ENCODE measurements at regions not wholly inside any gene's neighbourhood (a gene's known extent, or its start where the extent isn't known, plus 50 kb on each side); places are given as distances from the start of the nearest gene placed in this dataset.

GRCh38 chr2:146173934-146174333 is 1654.0 kb upstream of the ZEB2 start:
- no peak for DNase-seq

GRCh38 chr2:146161256-146161882 is 1641.5 kb upstream of the ZEB2 start:
- no peak for DNase-seq

- DNase-seq: no peak
Measured at GRCh38 chr2:146158072-146158674, 1638.3 kb upstream of the ZEB2 start.

- DNase-seq: no peak
Measured at GRCh38 chr2:146147448-146148012, 1627.6 kb upstream of the ZEB2 start.

GRCh38 chr2:146143971-146144370 is 1624.1 kb upstream of the ZEB2 start:
- no peak for DNase-seq

- DNase-seq: no peak
Measured at GRCh38 chr2:146138820-146139219, 1618.9 kb upstream of the ZEB2 start.

GRCh38 chr2:146135245-146135644 is 1615.3 kb upstream of the ZEB2 start:
- no peak for DNase-seq

GRCh38 chr2:146131785-146132184 is 1611.9 kb upstream of the ZEB2 start:
- DNase-seq: no peak

GRCh38 chr2:146131048-146131447 is 1611.1 kb upstream of the ZEB2 start:
- DNase-seq: no peak

- DNase-seq: no peak
Measured at GRCh38 chr2:146130290-146130689, 1610.4 kb upstream of the ZEB2 start.

- no peak for DNase-seq
Measured at GRCh38 chr2:146129231-146129630, 1609.3 kb upstream of the ZEB2 start.

GRCh38 chr2:146128216-146128615 is 1608.3 kb upstream of the ZEB2 start:
- no peak for DNase-seq

GRCh38 chr2:146125551-146125950 is 1605.6 kb upstream of the ZEB2 start:
- DNase-seq: no peak

- DNase-seq: no peak
Measured at GRCh38 chr2:146124741-146125140, 1604.8 kb upstream of the ZEB2 start.

GRCh38 chr2:146123714-146124113 is 1603.8 kb upstream of the ZEB2 start:
- no peak for DNase-seq

- DNase-seq: no peak
Measured at GRCh38 chr2:146123256-146123655, 1603.3 kb upstream of the ZEB2 start.

- no peak for DNase-seq
Measured at GRCh38 chr2:146119586-146119985, 1599.7 kb upstream of the ZEB2 start.

GRCh38 chr2:146108993-146109392 is 1589.1 kb upstream of the ZEB2 start:
- DNase-seq: no peak

- DNase-seq: no peak
Measured at GRCh38 chr2:146094185-146094584, 1574.3 kb upstream of the ZEB2 start.

GRCh38 chr2:146081459-146081858 is 1561.5 kb upstream of the ZEB2 start:
- DNase-seq: no peak

- DNase-seq: no peak
Measured at GRCh38 chr2:146080925-146081324, 1561.0 kb upstream of the ZEB2 start.

GRCh38 chr2:146079216-146079615 is 1559.3 kb upstream of the ZEB2 start:
- no peak for DNase-seq

GRCh38 chr2:146077156-146077555 is 1557.2 kb upstream of the ZEB2 start:
- no peak for DNase-seq

- no peak for DNase-seq
Measured at GRCh38 chr2:146068051-146068450, 1548.1 kb upstream of the ZEB2 start.

GRCh38 chr2:146048141-146048540 is 1528.2 kb upstream of the ZEB2 start:
- DNase-seq: no peak
